NCI-H2107 treated with DMSO at 0.1 percent for 48 hours (cell line): ENCODE measurements at regions not wholly inside any gene's neighbourhood (a gene's known extent, or its start where the extent isn't known, plus 50 kb on each side); places are given as distances from the start of the nearest gene placed in this dataset.
"Not testable (repeated sequence)": the region's sequence is repeated elsewhere in the genome, so short reads cannot be mapped to it uniquely, and the experiment has no call there.

Experiments
- DNase-seq: peaks from one replicate; lab custom pipeline; 2025; ENCODE audit not compliant: unreplicated experiment; lab: John Stamatoyannopoulos, UW

DNA sequence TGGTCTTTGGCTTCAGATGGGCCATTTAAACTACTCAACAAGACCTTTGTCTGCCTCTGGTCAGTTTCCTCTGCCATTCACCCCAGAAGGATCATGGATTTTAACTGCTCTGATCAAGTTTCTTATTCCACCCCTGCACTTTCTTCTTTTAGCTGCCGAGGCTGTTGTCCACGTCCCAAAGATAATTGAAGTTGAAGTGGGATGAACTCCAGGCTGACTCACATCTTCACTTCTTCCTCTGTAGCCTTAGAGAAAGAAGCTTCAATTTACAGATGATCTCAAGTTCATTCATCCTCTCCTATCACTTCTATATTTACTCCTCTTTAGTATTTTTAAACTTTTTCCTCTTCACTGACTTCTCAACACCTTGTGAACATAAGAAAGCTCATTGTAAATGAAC lies 651.6 kb downstream of the UTRN start:
- no peak for DNase-seq

- DNase-seq, result no peak
These were observed 654.8 kb downstream of the UTRN start for GRCh38 chr6:144939921-144940320.

DNA sequence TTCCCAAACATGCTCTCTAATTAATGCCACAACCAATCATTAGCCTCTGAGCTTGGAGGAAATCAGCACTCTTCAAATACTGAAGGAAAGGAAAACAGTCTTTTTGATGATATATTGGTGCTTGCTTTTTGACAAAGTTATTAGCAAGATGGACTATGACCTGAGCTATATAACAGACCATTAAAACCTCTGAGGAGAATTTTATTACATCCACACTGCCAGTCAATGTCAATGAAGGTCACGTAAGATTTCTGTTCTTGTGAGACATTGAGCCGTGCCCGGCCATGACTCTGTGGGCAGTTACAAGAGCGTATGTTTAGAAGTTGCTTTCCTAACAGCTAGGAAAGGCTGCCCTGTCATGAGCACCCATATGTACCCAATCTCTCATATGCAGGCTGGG lies 659.0 kb downstream of the UTRN start:
- no peak for DNase-seq

DNA sequence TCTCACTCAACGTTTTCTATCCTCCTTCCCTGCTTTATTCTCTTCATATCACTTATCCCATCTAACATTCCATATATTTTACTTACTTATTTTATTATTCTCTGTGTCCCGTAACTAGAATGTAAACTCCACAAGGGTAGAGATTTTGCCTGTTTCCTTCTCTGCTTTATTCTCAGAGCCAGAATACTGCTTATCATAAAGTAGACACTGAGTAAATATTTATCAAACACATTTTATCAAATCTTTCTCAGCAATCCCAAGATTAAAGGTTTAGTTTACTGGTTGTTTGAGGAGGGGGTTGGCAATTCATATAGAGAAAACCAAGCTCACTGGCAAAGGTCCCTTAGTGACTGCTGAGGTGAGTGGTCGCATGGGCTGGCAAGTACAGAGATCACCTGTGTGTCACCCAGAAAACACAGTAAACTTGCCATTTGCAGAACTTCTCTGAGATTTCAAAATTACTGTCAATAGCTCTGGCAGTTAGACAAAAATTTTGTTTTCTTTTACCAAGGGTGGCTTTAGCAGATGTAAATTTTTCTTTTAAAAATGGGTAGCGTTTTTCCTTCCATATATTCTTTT lies 662.4 kb downstream of the UTRN start:
- DNase-seq, result no peak

GRCh38 chr6:144951730-144952437 lies 666.7 kb downstream of the UTRN start:
- no peak for DNase-seq

GRCh38 chr6:144952456-144953240 lies 667.5 kb downstream of the UTRN start:
- no peak for DNase-seq

DNA sequence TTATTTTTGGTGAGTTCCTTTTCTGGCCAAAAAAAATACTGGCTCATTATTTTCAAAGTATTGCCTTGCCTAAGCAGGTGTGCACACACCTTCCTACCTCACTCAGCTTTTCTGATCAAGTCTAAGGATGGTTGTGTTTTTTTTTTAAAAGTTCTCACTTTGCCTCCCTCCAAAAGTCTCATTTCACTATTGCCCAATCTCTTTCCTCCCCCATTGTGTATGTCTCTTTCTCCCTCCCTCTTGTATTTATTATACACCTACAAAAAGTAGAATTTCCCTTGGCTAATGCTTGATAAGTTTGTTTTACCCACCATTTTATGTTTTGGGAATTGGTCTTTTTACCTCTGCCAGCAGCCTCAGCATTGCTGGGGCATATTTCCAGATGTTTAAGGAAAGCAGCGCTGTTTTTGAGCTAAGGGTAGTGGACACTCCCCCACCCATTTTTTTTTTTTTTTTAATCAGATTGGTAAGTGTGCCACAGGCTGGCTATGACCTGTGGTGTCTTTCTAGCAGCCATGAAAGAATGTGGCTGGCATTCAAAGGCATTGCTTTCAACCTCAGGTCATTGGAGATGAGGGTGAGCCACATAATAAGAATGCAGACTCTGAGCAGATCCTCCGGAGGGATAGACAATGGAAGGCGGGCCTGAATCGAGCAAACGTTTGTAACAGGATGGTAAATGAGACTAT lies 668.6 kb downstream of the UTRN start:
- DNase-seq, result no peak

GRCh38 chr6:144954241-144954556 lies 669.1 kb downstream of the UTRN start:
- DNase-seq, result no peak

- no peak for DNase-seq
These were observed 670.3 kb downstream of the UTRN start for GRCh38 chr6:144955392-144955791.

- DNase-seq, result no peak
These were observed 670.7 kb downstream of the UTRN start for GRCh38 chr6:144955859-144956258.

GRCh38 chr6:144956697-144957096 lies 671.6 kb downstream of the UTRN start:
- not testable (repeated sequence) for DNase-seq

DNA sequence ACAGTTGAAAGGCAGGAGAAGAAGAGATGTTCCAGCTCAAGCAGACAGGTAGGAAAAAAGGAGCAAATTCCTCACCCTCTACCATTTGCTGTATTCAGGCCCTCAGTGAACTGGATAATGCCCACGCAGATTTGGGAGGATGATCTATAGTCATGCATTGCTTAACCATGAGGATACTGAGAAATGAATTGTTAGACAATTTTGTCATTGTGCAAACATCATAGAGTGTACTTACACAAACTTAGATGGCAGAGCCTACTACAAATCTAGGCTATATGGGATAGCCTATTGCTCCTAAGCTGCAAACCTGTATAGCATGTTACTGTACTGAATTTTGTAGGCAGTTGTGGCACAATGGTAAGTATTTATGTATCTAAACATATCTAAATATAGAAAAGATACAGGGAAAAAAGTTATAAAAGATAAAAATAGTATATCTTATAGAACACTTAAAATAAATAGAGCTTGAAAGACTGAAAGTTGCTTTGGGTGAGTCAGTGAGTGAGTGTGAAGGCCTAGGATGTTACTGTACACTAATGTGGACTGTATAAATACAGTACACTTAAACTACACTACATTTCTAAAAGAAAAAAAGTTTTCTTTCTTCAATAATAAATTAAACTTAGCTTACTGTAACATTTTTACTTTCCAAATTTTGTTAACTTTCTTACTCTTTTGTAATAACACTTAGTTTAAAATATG lies 672.3 kb downstream of the UTRN start:
- no peak for DNase-seq

DNA sequence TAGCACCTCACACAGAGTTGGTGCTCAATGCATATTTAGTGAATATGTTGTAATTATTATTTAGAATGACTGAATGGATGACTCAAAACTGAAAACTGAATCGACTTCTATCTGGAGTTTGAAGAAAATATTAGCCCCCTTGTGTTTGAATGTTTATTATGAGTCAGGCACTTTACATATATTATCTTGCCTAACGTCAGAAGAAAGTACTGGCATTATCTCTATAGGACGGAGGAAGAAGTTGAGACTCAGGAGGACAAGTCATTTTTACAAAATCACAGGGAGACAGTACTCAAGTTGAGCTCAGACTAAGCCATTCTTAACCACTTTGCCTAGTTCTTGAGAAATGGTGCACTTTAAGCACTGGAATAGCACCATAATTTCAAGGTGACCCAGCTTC lies 684.0 kb downstream of the UTRN start:
- DNase-seq, result no peak

DNA sequence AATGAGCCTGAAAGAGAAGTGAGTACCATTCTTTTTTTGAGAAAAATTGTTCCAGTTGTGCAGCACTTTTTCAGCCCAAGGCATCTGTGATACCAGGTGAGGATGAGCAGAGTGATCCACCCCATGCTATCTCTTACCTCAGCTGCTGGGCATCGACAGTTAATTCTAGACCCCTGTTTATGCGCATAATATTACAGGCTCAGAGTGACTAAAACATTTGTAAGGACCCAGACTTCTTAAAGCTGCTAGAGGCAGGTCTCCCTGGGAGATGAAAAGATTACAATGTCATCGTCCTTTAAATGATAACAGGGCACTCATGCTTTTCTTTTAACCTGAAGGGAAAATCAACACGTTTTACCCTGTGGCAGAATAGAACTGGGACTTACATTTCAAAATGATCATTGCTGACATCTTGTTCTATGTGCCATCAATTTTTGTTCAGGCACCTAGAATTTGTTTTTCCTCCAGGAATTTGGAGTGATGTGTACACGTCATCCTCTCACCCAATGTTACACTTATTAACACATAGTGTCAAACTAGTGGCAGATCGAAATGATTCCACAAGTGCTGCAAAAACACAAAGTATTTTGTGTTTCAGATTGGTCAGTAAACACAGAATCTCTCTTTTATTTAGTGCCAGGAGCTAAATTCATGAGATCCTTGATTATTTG lies 684.6 kb downstream of the UTRN start:
- no peak for DNase-seq

- peak; percentile 75 for DNase-seq
These were observed 692.2 kb downstream of the UTRN start for GRCh38 chr6:144977250-144977864.

DNA sequence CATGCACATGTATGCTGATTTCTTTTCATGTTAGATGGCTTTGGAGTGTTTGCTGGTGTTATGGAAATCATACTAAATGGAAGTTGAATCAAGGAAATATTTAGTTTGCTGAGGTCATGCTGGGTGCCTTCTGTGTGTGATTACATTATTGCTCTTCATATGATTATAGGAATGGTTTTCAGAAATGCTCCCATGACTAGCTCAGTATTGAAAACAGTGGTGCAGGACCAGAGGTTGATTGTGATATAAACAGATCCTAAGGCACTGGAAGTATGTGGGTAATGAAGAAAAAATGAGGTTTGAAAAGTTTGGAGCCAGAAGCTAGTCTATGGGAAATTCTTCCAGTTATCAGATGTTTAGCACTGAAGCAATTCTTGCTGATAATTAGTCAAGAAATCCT lies 693.1 kb downstream of the UTRN start:
- DNase-seq, result no peak

DNA sequence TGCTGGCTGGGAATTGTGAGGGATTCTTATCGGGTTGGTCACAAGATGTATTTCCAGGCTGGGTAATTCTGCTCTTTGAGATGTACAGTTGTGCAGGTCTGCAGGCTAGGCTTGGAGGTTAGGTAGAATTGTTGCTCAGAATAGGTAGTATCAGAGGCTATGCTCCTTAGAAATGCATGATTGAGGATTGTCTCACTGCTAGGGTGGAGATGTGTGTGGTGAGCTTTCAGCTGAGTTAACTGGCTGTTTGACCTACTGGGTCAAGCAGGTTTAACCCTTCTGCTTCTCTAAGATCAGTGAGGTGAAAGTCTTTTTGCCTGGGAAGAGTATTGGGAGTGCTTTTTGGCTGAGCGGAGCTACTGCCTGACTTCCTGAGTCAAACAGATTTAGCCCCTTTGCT lies 701.1 kb downstream of the UTRN start:
- no peak for DNase-seq

- no peak for DNase-seq
These were observed 704.4 kb downstream of the UTRN start for GRCh38 chr6:144989319-144990107.

DNA sequence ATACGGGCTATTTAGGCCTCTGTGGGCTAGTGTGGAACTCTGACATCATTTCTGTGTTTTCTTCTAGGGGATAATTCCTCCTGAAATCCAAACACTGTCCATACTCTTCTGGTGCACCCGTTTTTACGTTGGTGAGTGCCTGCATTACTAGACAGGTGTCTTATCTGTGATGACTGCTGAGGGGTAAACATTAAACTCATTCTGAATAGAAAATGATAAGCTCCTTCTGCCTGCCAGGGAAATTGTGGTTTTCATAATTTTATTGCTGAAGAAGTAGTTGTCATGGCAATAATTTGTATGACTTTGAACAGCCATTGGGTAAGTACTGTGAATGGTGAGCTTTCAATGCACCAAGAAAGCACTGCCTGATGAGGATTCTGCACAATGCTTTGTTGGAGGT lies 705.6 kb downstream of the UTRN start:
- peak; percentile 50 for DNase-seq
